ENCODE measurements at regions not wholly inside any gene's neighbourhood (a gene's known extent, or its start where the extent isn't known, plus 50 kb on each side); places are given as distances from the start of the nearest gene placed in this dataset.

GRCh38 chr1:30816211-30817076 is 58.9 kb upstream of the LAPTM5 start:
- Histone ChIP-seq H3K4me3 (no peak overlapping the region), H3K27me3 (replicated peaks in 1 of 7) (peaks cover 0 to 83% (median 14%) of the 10 kb centered on the region in 7 donors), H3K4me1 (peaks cover 0 to 13% (median 4%) of the 10 kb centered on the region in 6 donors), H3K36me3 (no peaks in the 10 kb centered on the region), H3K27ac (peak overlapping the region in 3 of 8 donors; percentile 18 to 50 (median 43)), H3K9me3 (no peaks in the 10 kb centered on the region)
- WGBS, 5 donors, result 18 to 36% (median 24%) methylated on average over 7 to 18 of the region's 18 CpGs
- intact Hi-C loops (cut with DNase I; ENCODE audit: low total_unique reads), result no loop called here
- no peak for DNase-seq
- TF ChIP-seq POLR2AphosphoS5 (IDR thresholded peaks at IDR 0.05) (peak in 1 of 3 donors; percentile 37), POLR2A (IDR thresholded peaks at IDR 0.05) (no peak)

GRCh38 chr1:30815556-30815955 is 58.0 kb upstream of the LAPTM5 start:
- no peak overlapping the region for H3K27ac ChIP-seq
- intact Hi-C loops (cut with DNase I; ENCODE audit: low total_unique reads), result no loop called here
- peaks cover 0 to 92% (median 14%) of the 10 kb centered on the region in 7 donors for H3K27me3 ChIP-seq (replicated peaks in 1 of 7)
- no peaks in the 10 kb centered on the region for H3K9me3 ChIP-seq
- no peaks in the 10 kb centered on the region for H3K36me3 ChIP-seq
- 84 to 92% (median 88%) methylated on average over 8 of the region's 8 CpGs for WGBS, 5 donors
- H3K4me3 ChIP-seq, result no peak overlapping the region
- H3K4me1 ChIP-seq, result peaks cover 0 to 13% (median 4%) of the 10 kb centered on the region in 6 donors
- no peak for TF ChIP-seq CTCF (IDR thresholded peaks at IDR 0.05 in 8 of 11, conservative IDR thresholded peaks at IDR 0.05 in 3 of 11)
- no peak for TF ChIP-seq POLR2AphosphoS5 (IDR thresholded peaks at IDR 0.05)
- no peak for TF ChIP-seq POLR2A (IDR thresholded peaks at IDR 0.05)
- DNase-seq, result no peak

GRCh38 chr1:30814292-30814691 is 56.7 kb upstream of the LAPTM5 start:
- H3K27ac ChIP-seq, result no peak overlapping the region
- H3K9me3 ChIP-seq, result no peaks in the 10 kb centered on the region
- no peak for TF ChIP-seq POLR2AphosphoS5 (IDR thresholded peaks at IDR 0.05)
- TF ChIP-seq POLR2A (IDR thresholded peaks at IDR 0.05), result no peak
- no peak for TF ChIP-seq CTCF (IDR thresholded peaks at IDR 0.05 in 8 of 11, conservative IDR thresholded peaks at IDR 0.05 in 3 of 11)
- H3K4me3 ChIP-seq, result no peak overlapping the region
- no peak for DNase-seq
- intact Hi-C loops (cut with DNase I; ENCODE audit: low total_unique reads), result no loop called here
- H3K27me3 ChIP-seq (replicated peaks in 1 of 7), result peaks cover 0 to 91% (median 14%) of the 10 kb centered on the region in 7 donors
- peaks cover 0 to 18% (median 4%) of the 10 kb centered on the region in 6 donors for H3K4me1 ChIP-seq
- no peaks in the 10 kb centered on the region for H3K36me3 ChIP-seq

GRCh38 chr1:30812076-30812475 is 54.5 kb upstream of the LAPTM5 start:
- no peak for TF ChIP-seq POLR2A (IDR thresholded peaks at IDR 0.05)
- WGBS, 5 donors, result 42 to 68% (median 59%) methylated on average over 3 of the region's 3 CpGs
- Histone ChIP-seq H3K4me1 (peaks cover 0 to 31% (median 12%) of the 10 kb centered on the region in 6 donors), H3K27ac (no peak overlapping the region), H3K36me3 (no peaks in the 10 kb centered on the region), H3K27me3 (replicated peaks in 1 of 7) (peaks cover 0 to 83% (median 15%) of the 10 kb centered on the region in 7 donors), H3K9me3 (no peaks in the 10 kb centered on the region), H3K4me3 (no peak overlapping the region)
- no peak for DNase-seq
- intact Hi-C loops (cut with DNase I; ENCODE audit: low total_unique reads), result no loop called here

- no peaks in the 10 kb centered on the region for H3K36me3 ChIP-seq
- no peak overlapping the region for H3K4me3 ChIP-seq
- H3K27ac ChIP-seq, result no peak overlapping the region
- H3K9me3 ChIP-seq, result no peaks in the 10 kb centered on the region
- intact Hi-C loops (cut with DNase I; ENCODE audit: low total_unique reads), result no loop called here
- peaks cover 0 to 34% (median 13%) of the 10 kb centered on the region in 6 donors for H3K4me1 ChIP-seq
- TF ChIP-seq POLR2AphosphoS5 (IDR thresholded peaks at IDR 0.05), result no peak
- TF ChIP-seq POLR2A (IDR thresholded peaks at IDR 0.05), result no peak
- TF ChIP-seq CTCF (IDR thresholded peaks at IDR 0.05 in 8 of 11, conservative IDR thresholded peaks at IDR 0.05 in 3 of 11), result no peak
- no peak for DNase-seq
- peaks cover 0 to 83% (median 13%) of the 10 kb centered on the region in 7 donors for H3K27me3 ChIP-seq (replicated peaks in 1 of 7)
Observed at GRCh38 chr1:30811187-30811586, 53.6 kb upstream of the LAPTM5 start.

All from spleen (tissue), 11 donors.